ENCODE measurements at regions not wholly inside any gene's neighbourhood (a gene's known extent, or its start where the extent isn't known, plus 50 kb on each side); places are given as distances from the start of the nearest gene placed in this dataset.

- no peak overlapping the region for H3K4me2 ChIP-seq (replicated peaks; ENCODE audit: extremely low read depth, low read length, poor library complexity, severe bottlenecking)
- H3K4me3 Mint-ChIP-seq = no peak overlapping the region
- no peak overlapping the region for H3K27ac Mint-ChIP-seq
- H3K36me3 Mint-ChIP-seq = no peaks in the 10 kb centered on the region
- H3K9me3 ChIP-seq (replicated peaks in 1 of 2; ENCODE audit: control insufficient read depth in 1 of 2, insufficient read depth in 1 of 2, low read length in 2 of 2) = no peaks in the 10 kb centered on the region
- no peak overlapping the region for H3K9ac ChIP-seq (ENCODE audit: insufficient read depth, low read length, poor library complexity, severe bottlenecking)
- no peaks in the 10 kb centered on the region for H3K27me3 ChIP-seq (ENCODE audit: control insufficient read depth in 2 of 2, insufficient read depth in 2 of 2, low read length in 2 of 2)
- no peak overlapping the region for H3K4me3 ChIP-seq (replicated peaks in 1 of 3; ENCODE audit: low read depth in 2 of 3, low read length in 3 of 3)
- no peaks in the 10 kb centered on the region for H3K4me1 ChIP-seq (ENCODE audit: control insufficient read depth in 1 of 2, insufficient read depth in 2 of 2, low read length in 2 of 2)
- H3K9me3 Mint-ChIP-seq = peaks cover 0 to 10% (median 0%) of the 10 kb centered on the region in 7 donors
- whole genome bisulfite sequencing (ENCODE audit: insufficient coverage) = 80% methylated on average over 1 of the region's 5 CpGs
- DNase-seq = no peak
- H3K79me2 ChIP-seq (ENCODE audit: insufficient read depth, low read length) = no peaks in the 10 kb centered on the region
- no peaks in the 10 kb centered on the region for H3K27me3 Mint-ChIP-seq (ENCODE audit: low read depth in 3 of 3)
- no peaks in the 10 kb centered on the region for H3K36me3 ChIP-seq (replicated peaks in 1 of 2; ENCODE audit: control insufficient read depth in 1 of 2, insufficient read depth in 2 of 2, low read length in 2 of 2)
- no peaks in the 10 kb centered on the region for H4K20me1 ChIP-seq (ENCODE audit: insufficient read depth, low read length)
- H2AFZ ChIP-seq (ENCODE audit: insufficient read depth, low read depth, low read length, poor library complexity, severe bottlenecking) = no peak overlapping the region
- TF ChIP-seq CTCF (IDR thresholded peaks at IDR 0.05) = no peak
- intact Hi-C loops (cut with micrococcal nuclease) = no loop called here
- H3K27ac ChIP-seq (ENCODE audit: low read depth in 1 of 2, low read length in 2 of 2) = no peak overlapping the region
- H3K4me1 Mint-ChIP-seq = no peaks in the 10 kb centered on the region
Measured at GRCh38 chr13:74048756-74049155, 85.4 kb downstream of the KLF12 start.

- Mint-ChIP-seq H3K36me3 (no peaks in the 10 kb centered on the region), H3K9me3 (peaks cover 0 to 10% (median 0%) of the 10 kb centered on the region in 7 donors), H3K27me3 (ENCODE audit: low read depth in 3 of 3) (no peaks in the 10 kb centered on the region), H3K4me1 (no peaks in the 10 kb centered on the region), H3K27ac (no peak overlapping the region), H3K4me3 (no peak overlapping the region)
- no peaks in the 10 kb centered on the region for H3K4me1 ChIP-seq (ENCODE audit: control insufficient read depth in 1 of 2, insufficient read depth in 2 of 2, low read length in 2 of 2)
- no peaks in the 10 kb centered on the region for H3K27me3 ChIP-seq (ENCODE audit: control insufficient read depth in 2 of 2, insufficient read depth in 2 of 2, low read length in 2 of 2)
- H3K27ac ChIP-seq (ENCODE audit: low read depth in 1 of 2, low read length in 2 of 2) = no peak overlapping the region
- TF ChIP-seq CTCF (IDR thresholded peaks at IDR 0.05) = no peak
- 100% methylated on average over 1 of the region's 4 CpGs for WGBS (ENCODE audit: insufficient coverage)
- no peaks in the 10 kb centered on the region for H3K79me2 ChIP-seq (ENCODE audit: insufficient read depth, low read length)
- intact Hi-C loops (cut with micrococcal nuclease) = no loop called here
- no peak overlapping the region for H3K9ac ChIP-seq (ENCODE audit: insufficient read depth, low read length, poor library complexity, severe bottlenecking)
- H2AFZ ChIP-seq (ENCODE audit: insufficient read depth, low read depth, low read length, poor library complexity, severe bottlenecking) = no peak overlapping the region
- no peaks in the 10 kb centered on the region for H4K20me1 ChIP-seq (ENCODE audit: insufficient read depth, low read length)
- no peak overlapping the region for H3K4me3 ChIP-seq (replicated peaks in 1 of 3; ENCODE audit: low read depth in 2 of 3, low read length in 3 of 3)
- no peak for DNase-seq
- H3K36me3 ChIP-seq (replicated peaks in 1 of 2; ENCODE audit: control insufficient read depth in 1 of 2, insufficient read depth in 2 of 2, low read length in 2 of 2) = no peaks in the 10 kb centered on the region
- H3K9me3 ChIP-seq (replicated peaks in 1 of 2; ENCODE audit: control insufficient read depth in 1 of 2, insufficient read depth in 1 of 2, low read length in 2 of 2) = no peaks in the 10 kb centered on the region
- H3K4me2 ChIP-seq (replicated peaks; ENCODE audit: extremely low read depth, low read length, poor library complexity, severe bottlenecking) = no peak overlapping the region
Measured at GRCh38 chr13:74047931-74048600, 86.1 kb downstream of the KLF12 start.

Data from CD14-positive monocyte (primary cell).